ENCODE measurements at regions not wholly inside any gene's neighbourhood (a gene's known extent, or its start where the extent isn't known, plus 50 kb on each side); places are given as distances from the start of the nearest gene placed in this dataset.
"Not testable (repeated sequence)": the region's sequence is repeated elsewhere in the genome, so short reads cannot be mapped to it uniquely, and the experiment has no call there.

- DNase-seq (ENCODE audit: low read depth in 1 of 2, low spot score in 1 of 2), result no peak
Measured at GRCh38 chr17:20935740-20936139, 107.1 kb downstream of the USP22 start.

- no peak for DNase-seq (ENCODE audit: low read depth in 1 of 2, low spot score in 1 of 2)
Measured at GRCh38 chr17:20938244-20938643, 104.6 kb downstream of the USP22 start.

GRCh38 chr17:20938988-20939615, 103.7 kb downstream of the USP22 start:
- DNase-seq (ENCODE audit: low read depth in 1 of 2, low spot score in 1 of 2), result no peak

DNA sequence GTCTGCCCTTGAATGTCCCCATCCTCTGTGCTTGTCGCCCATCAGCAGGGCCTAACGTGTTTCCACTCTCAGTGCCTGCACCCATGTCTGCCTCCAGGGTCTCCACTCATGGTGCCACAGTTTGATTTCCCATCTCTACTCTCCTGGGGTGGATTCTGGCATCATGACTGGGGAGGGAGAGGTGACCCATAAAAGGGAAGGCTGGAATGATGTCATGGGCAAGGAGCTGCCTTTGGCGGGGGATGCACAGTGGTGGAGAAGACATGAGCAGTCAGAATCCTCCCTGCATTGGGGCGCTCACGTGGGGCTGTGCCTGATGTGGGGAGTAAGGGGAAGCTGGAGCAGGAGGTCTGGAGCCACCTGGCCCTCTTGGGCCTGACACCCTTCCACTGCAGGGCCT, 100.9 kb downstream of the USP22 start:
- no peak for DNase-seq (ENCODE audit: low read depth in 1 of 2, low spot score in 1 of 2)

DNA sequence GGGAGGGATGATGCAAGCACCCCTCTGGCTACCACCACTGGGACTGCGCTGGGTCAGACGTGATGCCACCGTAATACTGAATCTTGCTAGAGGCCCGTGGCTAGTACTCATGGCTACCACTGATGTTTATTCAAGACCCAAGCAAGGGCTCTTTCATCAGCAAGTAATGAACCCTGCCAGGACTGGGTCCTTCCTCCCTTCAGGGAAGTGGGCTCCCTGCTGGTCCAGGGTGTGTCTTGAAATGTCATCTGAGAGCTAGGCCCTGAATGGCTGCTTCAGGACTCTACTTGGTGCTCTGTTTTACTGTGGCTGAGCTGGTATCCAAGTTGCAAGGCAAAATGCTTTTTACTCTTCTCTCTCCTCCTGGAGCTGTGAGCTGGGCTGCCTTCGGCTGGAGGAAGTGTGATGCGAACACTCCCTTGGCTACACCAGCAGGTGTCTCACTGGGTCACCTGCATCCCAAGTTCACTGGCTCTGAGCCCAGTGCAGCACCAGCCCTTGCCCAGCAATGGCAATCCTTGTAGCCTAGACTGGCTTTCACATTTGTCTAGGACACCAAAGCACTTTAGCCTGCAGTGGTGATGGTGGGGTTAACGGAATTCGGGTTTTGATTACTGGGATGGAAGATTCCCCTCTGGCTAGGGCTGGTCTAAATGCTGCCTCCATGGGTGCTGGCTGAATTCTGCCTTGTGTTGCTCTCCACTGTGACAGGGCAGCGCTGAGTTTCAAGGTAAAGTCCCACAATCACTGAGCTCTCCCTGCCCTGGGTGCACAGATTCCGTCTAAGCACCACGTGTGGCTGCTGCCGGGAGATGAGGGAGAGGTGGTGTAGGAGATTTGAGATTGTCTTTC, 98.6 kb downstream of the USP22 start:
- peak in 1 of 2 donors; percentile 2 for DNase-seq (ENCODE audit: low read depth in 1 of 2, low spot score in 1 of 2)

GRCh38 chr17:20947708-20948107, 95.1 kb downstream of the USP22 start:
- not testable (repeated sequence) for DNase-seq (ENCODE audit: low read depth in 1 of 2, low spot score in 1 of 2)

- no peak for DNase-seq (ENCODE audit: low read depth in 1 of 2, low spot score in 1 of 2)
Measured at GRCh38 chr17:20948984-20949777, 93.6 kb downstream of the USP22 start.
